ENCODE measurements at regions not wholly inside any gene's neighbourhood (a gene's known extent, or its start where the extent isn't known, plus 50 kb on each side); places are given as distances from the start of the nearest gene placed in this dataset.
A peak's percentile ranks its signal among the peaks of the same experiment; 100 is the strongest.

DNA sequence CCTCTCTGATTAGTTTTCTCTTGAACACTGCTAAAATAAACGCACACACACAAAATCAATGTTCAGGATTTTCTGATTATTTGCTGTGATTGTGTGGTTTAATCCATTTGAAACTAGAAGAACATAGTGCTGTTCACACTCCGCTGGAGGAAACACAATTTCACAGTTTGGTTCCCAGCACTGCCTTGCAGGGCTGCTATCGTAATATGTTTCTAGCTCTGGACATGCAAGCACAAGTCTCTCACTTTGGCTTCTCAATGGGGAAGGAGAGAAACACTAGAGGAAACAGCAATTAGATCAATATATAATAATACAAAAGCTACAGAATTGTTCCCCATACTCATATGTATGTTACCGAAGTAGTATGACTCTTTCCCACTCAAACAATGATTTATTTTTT lies 299.5 kb downstream of the NSUN3 start:
- H3K4me1 ChIP-seq (ENCODE audit: control insufficient read depth, extremely low read depth, insufficient read depth, low read length): no peaks in the 10 kb centered on the region
- H3K4me3 ChIP-seq (ENCODE audit: control insufficient read depth in 2 of 3, extremely low read depth in 1 of 3, insufficient read depth in 2 of 3, low read depth in 1 of 3, low read length in 3 of 3): no peak overlapping the region
- H2AFZ ChIP-seq (ENCODE audit: control insufficient read depth, low read length): peak overlapping the region; percentile 39
- no peaks in the 10 kb centered on the region for H3K27me3 ChIP-seq (ENCODE audit: control insufficient read depth, extremely low read depth, insufficient read depth, low read length)
- H3K4me2 ChIP-seq (ENCODE audit: control insufficient read depth, extremely low read depth, insufficient read depth, low read depth, low read length): no peak overlapping the region
- TF ChIP-seq EZH2 (IDR thresholded peaks at IDR 0.05; ENCODE audit: low read length): no peak
- TF ChIP-seq, protein P1, sequence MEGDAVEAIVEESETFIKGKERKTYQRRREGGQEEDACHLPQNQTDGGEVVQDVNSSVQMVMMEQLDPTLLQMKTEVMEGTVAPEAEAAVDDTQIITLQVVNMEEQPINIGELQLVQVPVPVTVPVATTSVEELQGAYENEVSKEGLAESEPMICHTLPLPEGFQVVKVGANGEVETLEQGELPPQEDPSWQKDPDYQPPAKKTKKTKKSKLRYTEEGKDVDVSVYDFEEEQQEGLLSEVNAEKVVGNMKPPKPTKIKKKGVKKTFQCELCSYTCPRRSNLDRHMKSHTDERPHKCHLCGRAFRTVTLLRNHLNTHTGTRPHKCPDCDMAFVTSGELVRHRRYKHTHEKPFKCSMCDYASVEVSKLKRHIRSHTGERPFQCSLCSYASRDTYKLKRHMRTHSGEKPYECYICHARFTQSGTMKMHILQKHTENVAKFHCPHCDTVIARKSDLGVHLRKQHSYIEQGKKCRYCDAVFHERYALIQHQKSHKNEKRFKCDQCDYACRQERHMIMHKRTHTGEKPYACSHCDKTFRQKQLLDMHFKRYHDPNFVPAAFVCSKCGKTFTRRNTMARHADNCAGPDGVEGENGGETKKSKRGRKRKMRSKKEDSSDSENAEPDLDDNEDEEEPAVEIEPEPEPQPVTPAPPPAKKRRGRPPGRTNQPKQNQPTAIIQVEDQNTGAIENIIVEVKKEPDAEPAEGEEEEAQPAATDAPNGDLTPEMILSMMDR (optimal IDR thresholded peaks at IDR 0.05 in 1 of 3, IDR thresholded peaks at IDR 0.05 in 1 of 3, conservative IDR thresholded peaks at IDR 0.05 in 1 of 3; ENCODE audit: extremely low read depth in 1 of 3, insufficient read depth in 2 of 3, low read length in 3 of 3): no peak
- no peaks in the 10 kb centered on the region for H3K36me3 ChIP-seq (ENCODE audit: control insufficient read depth in 2 of 2, extremely low read depth in 1 of 2, insufficient read depth in 2 of 2, low read length in 2 of 2)
- DNase-seq (ENCODE audit: low read depth, low spot score) (no peak), FAIRE-seq (no peak)
- H3K27ac ChIP-seq (ENCODE audit: control insufficient read depth, insufficient read depth, low read length): no peak overlapping the region
- dilution Hi-C loops (cut with MboI; ENCODE audit: extremely low pct_ligation_motif_present, low sequenced_read_pairs): no loop called here
- H3K9ac ChIP-seq (ENCODE audit: control insufficient read depth, extremely low read depth, insufficient read depth, low read length): no peak overlapping the region
- no peaks in the 10 kb centered on the region for H3K9me1 ChIP-seq (ENCODE audit: control insufficient read depth, extremely low read depth, insufficient read depth, low read length)
- H4K20me1 ChIP-seq (ENCODE audit: control insufficient read depth, extremely low read depth, insufficient read depth, low read length): no peaks in the 10 kb centered on the region
- H3K9me3 ChIP-seq (ENCODE audit: control insufficient read depth, low read depth, low read length): no peaks in the 10 kb centered on the region
- H3K79me2 ChIP-seq (ENCODE audit: control insufficient read depth, insufficient read depth, low read length): no peaks in the 10 kb centered on the region

DNA sequence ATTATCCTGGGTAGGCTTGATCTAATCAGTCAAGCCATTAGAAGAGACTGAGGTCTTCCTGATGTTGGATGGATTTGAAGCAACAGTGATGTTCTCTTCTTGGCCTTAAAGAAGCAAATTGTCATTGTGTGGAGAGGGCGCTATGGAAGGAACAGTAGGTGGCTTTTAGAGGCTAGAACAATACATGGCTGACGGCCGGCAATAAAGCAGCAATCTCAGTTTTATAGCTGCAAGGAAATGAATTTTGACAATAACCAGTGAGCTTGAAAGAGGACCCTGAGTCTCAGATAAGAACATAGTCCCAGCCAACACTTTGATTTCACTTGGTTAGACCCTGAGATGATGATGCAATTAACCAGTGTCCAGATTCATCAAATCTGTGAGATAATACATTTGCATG lies 302.1 kb downstream of the NSUN3 start:
- no peak for TF ChIP-seq EZH2 (IDR thresholded peaks at IDR 0.05; ENCODE audit: low read length)
- TF ChIP-seq, protein P1 (optimal IDR thresholded peaks at IDR 0.05 in 1 of 3, IDR thresholded peaks at IDR 0.05 in 1 of 3, conservative IDR thresholded peaks at IDR 0.05 in 1 of 3; ENCODE audit: extremely low read depth in 1 of 3, insufficient read depth in 2 of 3, low read length in 3 of 3): no peak
- Histone ChIP-seq H3K79me2 (ENCODE audit: control insufficient read depth, insufficient read depth, low read length) (no peaks in the 10 kb centered on the region), H3K27ac (ENCODE audit: control insufficient read depth, insufficient read depth, low read length) (no peak overlapping the region), H4K20me1 (ENCODE audit: control insufficient read depth, extremely low read depth, insufficient read depth, low read length) (no peaks in the 10 kb centered on the region), H3K9ac (ENCODE audit: control insufficient read depth, extremely low read depth, insufficient read depth, low read length) (no peak overlapping the region), H2AFZ (ENCODE audit: control insufficient read depth, low read length) (no peak overlapping the region), H3K4me3 (ENCODE audit: control insufficient read depth in 2 of 3, extremely low read depth in 1 of 3, insufficient read depth in 2 of 3, low read depth in 1 of 3, low read length in 3 of 3) (no peak overlapping the region), H3K4me1 (ENCODE audit: control insufficient read depth, extremely low read depth, insufficient read depth, low read length) (no peaks in the 10 kb centered on the region), H3K9me1 (ENCODE audit: control insufficient read depth, extremely low read depth, insufficient read depth, low read length) (no peaks in the 10 kb centered on the region), H3K9me3 (ENCODE audit: control insufficient read depth, low read depth, low read length) (no peaks in the 10 kb centered on the region), H3K27me3 (ENCODE audit: control insufficient read depth, extremely low read depth, insufficient read depth, low read length) (no peaks in the 10 kb centered on the region), H3K4me2 (ENCODE audit: control insufficient read depth, extremely low read depth, insufficient read depth, low read depth, low read length) (no peak overlapping the region), H3K36me3 (ENCODE audit: control insufficient read depth in 2 of 2, extremely low read depth in 1 of 2, insufficient read depth in 2 of 2, low read length in 2 of 2) (no peaks in the 10 kb centered on the region)
- DNase-seq (ENCODE audit: low read depth, low spot score) (no peak), FAIRE-seq (no peak)
- dilution Hi-C loops (cut with MboI; ENCODE audit: extremely low pct_ligation_motif_present, low sequenced_read_pairs): no loop called here

All from keratinocyte (primary cell).